CD4-positive, CD25-positive, alpha-beta regulatory T cell (primary cell): ENCODE measurements at regions not wholly inside any gene's neighbourhood (a gene's known extent, or its start where the extent isn't known, plus 50 kb on each side); places are given as distances from the start of the nearest gene placed in this dataset.

Experiments used
- ATAC-seq, 2 donors: fragments of 150-1000 bp; cut with Tn5 transposase; one replicate each; pipeline ENCODE4 v1.10.0; 2021; ENCODE audit warnings: low read depth in 2 of 2, moderate number of reproducible peaks in 2 of 2, moderate library complexity in 1 of 2
- DNase-seq, 3 donors: peaks; one replicate each; pipeline versions ENCODE4 v3.0.0 to v3.0.0-alpha.2; 2012 to 2022; ENCODE audit warnings: mixed read lengths in 1 of 3
- H3K27ac ChIP-seq: one replicate; pipeline ENCODE4 v1.7.0; 2013; ENCODE audit warnings: mild to moderate bottlenecking, low read length; ENCODE audit not compliant: insufficient read depth, poor library complexity, severe bottlenecking
- H3K27me3 ChIP-seq: one replicate; pipeline ENCODE4 v1.7.0; 2013; ENCODE audit warnings: low read length; ENCODE audit not compliant: control insufficient read depth, insufficient read depth
- H3K36me3 ChIP-seq: one replicate; pipeline ENCODE4 v1.7.0; 2013; ENCODE audit warnings: mild to moderate bottlenecking, low read length, moderate library complexity; ENCODE audit not compliant: control insufficient read depth, insufficient read depth
- H3K4me1 ChIP-seq: 2 replicates; pipeline ENCODE4 v1.7.0; 2013; ENCODE audit warnings: mild to moderate bottlenecking, low read length; ENCODE audit not compliant: insufficient read depth, control insufficient read depth, poor library complexity, severe bottlenecking
- H3K4me3 ChIP-seq: one replicate; pipeline ENCODE4 v1.7.0; 2013; ENCODE audit warnings: low read depth, mild to moderate bottlenecking, low read length, moderate library complexity
- H3K9me3 ChIP-seq, 2 experiments: 1 replicate in 1 of 2; 2 replicates in 1 of 2; pipeline ENCODE4 v1.7.0; 2013; ENCODE audit warnings: low read length in 2 of 2, mild to moderate bottlenecking in 1 of 2, moderate library complexity in 1 of 2; ENCODE audit not compliant: control insufficient read depth in 2 of 2
- H3K27ac Mint-ChIP-seq, 3 donors: one replicate each; pipeline ENCODE4 v1.8.0; 2020 to 2022; ENCODE audit warnings: mild to moderate bottlenecking in 3 of 3, mixed read lengths in 3 of 3, moderate library complexity in 2 of 3
- H3K27me3 Mint-ChIP-seq: one replicate; pipeline ENCODE4 v1.8.0; 2022; ENCODE audit warnings: mild to moderate bottlenecking, mixed read lengths
- H3K36me3 Mint-ChIP-seq: one replicate; pipeline ENCODE4 v1.8.0; 2020; ENCODE audit warnings: mixed read lengths
- H3K4me1 Mint-ChIP-seq, 4 donors: one replicate each; pipeline ENCODE4 v1.8.0; 2020 to 2022; ENCODE audit warnings: mixed read lengths in 4 of 4, mild to moderate bottlenecking in 1 of 4
- H3K4me3 Mint-ChIP-seq, 4 donors: one replicate each; pipeline ENCODE4 v1.8.0; 2020 to 2022; ENCODE audit warnings: mild to moderate bottlenecking in 4 of 4, mixed read lengths in 4 of 4, moderate library complexity in 3 of 4
- H3K9me3 Mint-ChIP-seq, 7 donors: one replicate each; pipeline ENCODE4 v1.8.0; 2020 to 2022; ENCODE audit warnings: mixed read lengths in 7 of 7, mild to moderate bottlenecking in 3 of 7, moderate library complexity in 2 of 7

- peaks cover 6 to 23% (median 16%) of the 10 kb centered on the region in 4 donors for H3K4me1 Mint-ChIP-seq
Observed at GRCh38 chr6:2545383-2546038, 205.2 kb downstream of the MYLK4 start.

GRCh38 chr6:2543321-2543720, 207.4 kb downstream of the MYLK4 start:
- H3K4me3 ChIP-seq, result no peak overlapping the region
- ATAC-seq, result no peak
- Mint-ChIP-seq H3K9me3 (peaks cover 0 to 4% (median 0%) of the 10 kb centered on the region in 7 donors), H3K4me3 (peak overlapping the region; percentile 12 to 74 (median 42)), H3K27ac (no peak overlapping the region), H3K36me3 (no peaks in the 10 kb centered on the region), H3K27me3 (peaks cover 68% of the 10 kb centered on the region), H3K4me1 (peaks cover 6 to 23% (median 16%) of the 10 kb centered on the region in 4 donors)
- peaks cover 0 to under 1% of the 10 kb centered on the region in 2 experiments for H3K9me3 ChIP-seq
- H3K36me3 ChIP-seq, result no peaks in the 10 kb centered on the region
- H3K4me1 ChIP-seq, result peaks cover 15% of the 10 kb centered on the region
- no peak for DNase-seq
- H3K27me3 ChIP-seq, result peaks cover 34% of the 10 kb centered on the region
- no peak overlapping the region for H3K27ac ChIP-seq

More at GRCh38 chr6:2545383-2546038, 205.2 kb downstream of the MYLK4 start:
- no peak for ATAC-seq
- peaks cover 15% of the 10 kb centered on the region for H3K4me1 ChIP-seq
- no peak overlapping the region for H3K4me3 ChIP-seq
- no peaks in the 10 kb centered on the region for H3K36me3 Mint-ChIP-seq
- H3K9me3 ChIP-seq, result peaks cover 0 to 3% of the 10 kb centered on the region in 2 experiments
- H3K27ac Mint-ChIP-seq, result no peak overlapping the region
- H3K4me3 Mint-ChIP-seq, result no peak overlapping the region
- H3K9me3 Mint-ChIP-seq, result peaks cover 0 to 4% (median 2%) of the 10 kb centered on the region in 7 donors
- H3K27ac ChIP-seq, result no peak overlapping the region
- H3K36me3 ChIP-seq, result no peaks in the 10 kb centered on the region
- DNase-seq, result no peak
- H3K27me3 ChIP-seq, result peaks cover 31% of the 10 kb centered on the region
- peaks cover 80% of the 10 kb centered on the region for H3K27me3 Mint-ChIP-seq

- H3K4me3 ChIP-seq, result peak overlapping the region; percentile 33
- H3K36me3 ChIP-seq, result no peaks in the 10 kb centered on the region
- no peak overlapping the region for H3K27ac ChIP-seq
- H3K27me3 ChIP-seq, result peaks cover 32% of the 10 kb centered on the region
- H3K4me1 ChIP-seq, result peaks cover 15% of the 10 kb centered on the region
- no peaks in the 10 kb centered on the region for H3K9me3 ChIP-seq
- Mint-ChIP-seq H3K4me1 (peaks cover 6 to 23% (median 18%) of the 10 kb centered on the region in 4 donors), H3K4me3 (peak overlapping the region; percentile 14 to 74 (median 57)), H3K36me3 (no peaks in the 10 kb centered on the region), H3K27me3 (peaks cover 68% of the 10 kb centered on the region), H3K9me3 (peaks cover 0 to 4% (median 0%) of the 10 kb centered on the region in 7 donors), H3K27ac (peak overlapping the region in 2 of 3 donors; percentile 7 to 64)
- DNase-seq (peak in 2 of 3 donors; percentile 27 to 86), ATAC-seq (peak; percentile 53 to 67)
Observed at GRCh38 chr6:2542858-2543218, 207.9 kb downstream of the MYLK4 start.

- DNase-seq (no peak), ATAC-seq (no peak)
Observed at GRCh38 chr6:2542101-2542857, 208.4 kb downstream of the MYLK4 start.

GRCh38 chr6:2536451-2536850, 214.3 kb downstream of the MYLK4 start:
- H3K36me3 ChIP-seq, result no peaks in the 10 kb centered on the region
- no peaks in the 10 kb centered on the region for H3K4me1 ChIP-seq
- no peaks in the 10 kb centered on the region for H3K9me3 ChIP-seq
- no peak for ATAC-seq
- no peaks in the 10 kb centered on the region for H3K36me3 Mint-ChIP-seq
- no peak overlapping the region for H3K27ac ChIP-seq
- H3K27me3 ChIP-seq, result peaks cover 17% of the 10 kb centered on the region
- H3K27ac Mint-ChIP-seq, result no peak overlapping the region
- no peak overlapping the region for H3K4me3 ChIP-seq
- no peak overlapping the region for H3K4me3 Mint-ChIP-seq
- peaks cover 0 to 6% (median 3%) of the 10 kb centered on the region in 7 donors for H3K9me3 Mint-ChIP-seq
- DNase-seq, result no peak
- peaks cover 33% of the 10 kb centered on the region for H3K27me3 Mint-ChIP-seq
- peaks cover 0 to 6% (median 0%) of the 10 kb centered on the region in 4 donors for H3K4me1 Mint-ChIP-seq

More at GRCh38 chr6:2542101-2542857, 208.4 kb downstream of the MYLK4 start:
- Histone ChIP-seq H3K36me3 (no peaks in the 10 kb centered on the region), H3K9me3 (no peaks in the 10 kb centered on the region), H3K27ac (no peak overlapping the region), H3K27me3 (peaks cover 29% of the 10 kb centered on the region), H3K4me3 (peak overlapping the region; percentile 33), H3K4me1 (peaks cover 15% of the 10 kb centered on the region)
- peak overlapping the region in 3 of 4 donors; percentile 14 to 70 (median 44) for H3K4me3 Mint-ChIP-seq
- H3K36me3 Mint-ChIP-seq, result no peaks in the 10 kb centered on the region
- peak overlapping the region in 1 of 3 donors; percentile 64 for H3K27ac Mint-ChIP-seq
- peaks cover 68% of the 10 kb centered on the region for H3K27me3 Mint-ChIP-seq
- H3K4me1 Mint-ChIP-seq, result peaks cover 6 to 23% (median 19%) of the 10 kb centered on the region in 4 donors
- H3K9me3 Mint-ChIP-seq, result peaks cover 0 to 4% (median 0%) of the 10 kb centered on the region in 7 donors

GRCh38 chr6:2535506-2535905, 215.2 kb downstream of the MYLK4 start:
- no peaks in the 10 kb centered on the region for H3K4me1 ChIP-seq
- H3K4me3 Mint-ChIP-seq, result no peak overlapping the region
- H3K27ac ChIP-seq, result no peak overlapping the region
- H3K4me3 ChIP-seq, result no peak overlapping the region
- no peaks in the 10 kb centered on the region for H3K36me3 Mint-ChIP-seq
- ATAC-seq (no peak), DNase-seq (no peak)
- H3K27me3 Mint-ChIP-seq, result peaks cover 26% of the 10 kb centered on the region
- H3K36me3 ChIP-seq, result no peaks in the 10 kb centered on the region
- peaks cover 0 to 6% (median 2%) of the 10 kb centered on the region in 7 donors for H3K9me3 Mint-ChIP-seq
- peaks cover 17% of the 10 kb centered on the region for H3K27me3 ChIP-seq
- no peaks in the 10 kb centered on the region for H3K9me3 ChIP-seq
- no peak overlapping the region for H3K27ac Mint-ChIP-seq
- H3K4me1 Mint-ChIP-seq, result peaks cover 0 to 6% (median 0%) of the 10 kb centered on the region in 4 donors

GRCh38 chr6:2534406-2535042, 216.2 kb downstream of the MYLK4 start:
- no peaks in the 10 kb centered on the region for H3K4me1 ChIP-seq
- no peaks in the 10 kb centered on the region for H3K9me3 ChIP-seq
- peaks cover 0 to 6% (median 2%) of the 10 kb centered on the region in 7 donors for H3K9me3 Mint-ChIP-seq
- no peaks in the 10 kb centered on the region for H3K36me3 ChIP-seq
- H3K27me3 Mint-ChIP-seq, result peaks cover 26% of the 10 kb centered on the region
- no peak overlapping the region for H3K4me3 ChIP-seq
- H3K27ac Mint-ChIP-seq, result no peak overlapping the region
- no peak for DNase-seq
- peaks cover 0 to 6% (median 0%) of the 10 kb centered on the region in 4 donors for H3K4me1 Mint-ChIP-seq
- H3K27ac ChIP-seq, result no peak overlapping the region
- no peaks in the 10 kb centered on the region for H3K36me3 Mint-ChIP-seq
- peaks cover 12% of the 10 kb centered on the region for H3K27me3 ChIP-seq
- ATAC-seq, result no peak
- H3K4me3 Mint-ChIP-seq, result no peak overlapping the region
